Liver (tissue), 8 donors: ENCODE measurements at regions not wholly inside any gene's neighbourhood (a gene's known extent, or its start where the extent isn't known, plus 50 kb on each side); places are given as distances from the start of the nearest gene placed in this dataset.
"Not testable (repeated sequence)": the region's sequence is repeated elsewhere in the genome, so short reads cannot be mapped to it uniquely, and the experiment has no call there.

ENCODE experiments used
- DNase-seq: peaks from one replicate; pipeline ENCODE4 v3.0.0-alpha.2; 2017; ENCODE audit warnings: low spot score
- H3K27ac ChIP-seq, 2 donors: one replicate each; pipeline ENCODE4 v1.7.0; 2013; ENCODE audit warnings: inconsistent platforms in 2 of 2, low read length in 2 of 2, control low read depth in 1 of 2, low read depth in 1 of 2, mild to moderate bottlenecking in 1 of 2
- H3K27me3 ChIP-seq, 4 donors: one replicate each; pipeline versions ENCODE4 v1.6.1 to v1.7.0; 2013; ENCODE audit warnings: low read length in 3 of 4, inconsistent platforms in 1 of 4, mild to moderate bottlenecking in 1 of 4, moderate library complexity in 1 of 4; ENCODE audit not compliant: control insufficient read depth in 4 of 4, insufficient read depth in 4 of 4
- H3K36me3 ChIP-seq, 4 donors: one replicate each; pipeline versions ENCODE4 v1.6.1 to v1.7.0; 2013; ENCODE audit warnings: low read length in 3 of 4, mild to moderate bottlenecking in 3 of 4, low read depth in 1 of 4, moderate library complexity in 1 of 4; ENCODE audit not compliant: control insufficient read depth in 4 of 4, insufficient read depth in 3 of 4
- H3K4me1 ChIP-seq, 4 donors: one replicate each; pipeline versions ENCODE4 v1.6.1 to v1.7.0; 2013; ENCODE audit warnings: low read length in 3 of 4, mild to moderate bottlenecking in 3 of 4, moderate library complexity in 1 of 4; ENCODE audit not compliant: control insufficient read depth in 4 of 4, insufficient read depth in 4 of 4
- H3K4me3 ChIP-seq, 3 donors: one replicate each; pipeline versions ENCODE4 v1.6.1 to v1.7.0; 2013; ENCODE audit warnings: low read length in 3 of 3, control low read depth in 1 of 3, low read depth in 1 of 3, mild to moderate bottlenecking in 1 of 3
- H3K9ac ChIP-seq, 2 donors: one replicate each; pipeline ENCODE4 v1.7.0; 2013; ENCODE audit warnings: low read length in 2 of 2, mild to moderate bottlenecking in 2 of 2, moderate library complexity in 2 of 2, control low read depth in 1 of 2, low read depth in 1 of 2
- H3K9me3 ChIP-seq, 4 donors: one replicate each; pipeline versions ENCODE4 v1.6.1 to v1.7.0; 2013; ENCODE audit warnings: low read length in 3 of 4; ENCODE audit not compliant: control insufficient read depth in 4 of 4
- EGR1 ChIP-seq, 2 donors: IDR thresholded peaks; 2 replicates each; pipeline ENCODE4 v1.6.1; 2016 to 2018; ENCODE audit warnings: antibody characterized with exemption in 2 of 2, low read depth in 2 of 2
- FOXA1 ChIP-seq: IDR thresholded peaks from 2 replicates; pipeline ENCODE4 v1.6.1; 2016; ENCODE audit warnings: antibody characterized with exemption
- FOXA2 ChIP-seq: IDR thresholded peaks from 2 replicates; pipeline ENCODE4 v1.6.1; 2016; ENCODE audit warnings: antibody characterized with exemption
- GABPA ChIP-seq, 2 donors: IDR thresholded peaks in 1 of 2; conservative IDR thresholded peaks in 1 of 2; 2 replicates each; pipeline ENCODE4 v1.6.1; 2016; ENCODE audit warnings: antibody characterized with exemption in 2 of 2, mild to moderate bottlenecking in 1 of 2, moderate library complexity in 1 of 2
- HNF4A ChIP-seq, 2 donors: conservative IDR thresholded peaks; 2 replicates each; pipeline ENCODE4 v1.6.1; 2016; ENCODE audit warnings: antibody characterized with exemption in 2 of 2, mild to moderate bottlenecking in 2 of 2
- HNF4G ChIP-seq: IDR thresholded peaks from 2 replicates; pipeline ENCODE4 v1.6.1; 2016; ENCODE audit warnings: antibody characterized with exemption
- JUND ChIP-seq, 2 donors: IDR thresholded peaks; 2 replicates each; pipeline ENCODE4 v1.6.1; 2016; ENCODE audit warnings: antibody characterized with exemption in 2 of 2
- NR2F2 ChIP-seq: IDR thresholded peaks from 2 replicates; pipeline ENCODE4 v1.6.1; 2016; ENCODE audit warnings: antibody characterized with exemption
- RAD21 ChIP-seq, 2 donors: IDR thresholded peaks; 2 replicates each; pipeline ENCODE4 v1.6.1; 2016; ENCODE audit warnings: antibody characterized with exemption in 2 of 2, mild to moderate bottlenecking in 2 of 2
- RXRA ChIP-seq, 2 donors: IDR thresholded peaks; 2 replicates each; pipeline ENCODE4 v1.6.1; 2017 to 2018; ENCODE audit warnings: antibody characterized with exemption in 2 of 2, mild to moderate bottlenecking in 1 of 2
- SP1 ChIP-seq: IDR thresholded peaks from 2 replicates; pipeline ENCODE4 v1.6.1; 2018; ENCODE audit warnings: antibody characterized with exemption, mild to moderate bottlenecking
- TAF1 ChIP-seq: conservative IDR thresholded peaks from 2 replicates; pipeline ENCODE4 v1.6.1; 2016; ENCODE audit warnings: antibody characterized with exemption, mild to moderate bottlenecking
- WGBS: extraction: QIAGEN DNeasy Blood & Tissue Kit; methylation state at CpG from one replicate; pipeline ENCODE4 v1.1.7; 2013; 5-methylcytosine and 5-hydroxymethylcytosine counted together
- TF ChIP-seq, protein P1 (sequence below): IDR thresholded peaks from 2 replicates; pipeline ENCODE4 v1.6.1; 2016; ENCODE audit warnings: antibody characterized with exemption
- TF ChIP-seq, protein P2 (sequence below): IDR thresholded peaks from 2 replicates; pipeline ENCODE4 v1.6.1; 2016; ENCODE audit warnings: antibody characterized with exemption
- TF ChIP-seq, protein P3 (sequence below): IDR thresholded peaks from 2 replicates; pipeline ENCODE4 v1.6.1; 2016; ENCODE audit warnings: antibody characterized with exemption, mild to moderate bottlenecking
- TF ChIP-seq, protein P4 (sequence below): fragments of 150-350 bp; IDR thresholded peaks from 2 replicates; pipeline ENCODE4 v1.5.1; 2017; ENCODE audit warnings: improper control_type of control experiment, low read depth, low read length; ENCODE audit not compliant: missing input control
- donor health status: healthy.
- donor health status: healthy.
- donor health status: healthy.
- donor health status: healthy.
- donor health status: healthy.

DNA sequence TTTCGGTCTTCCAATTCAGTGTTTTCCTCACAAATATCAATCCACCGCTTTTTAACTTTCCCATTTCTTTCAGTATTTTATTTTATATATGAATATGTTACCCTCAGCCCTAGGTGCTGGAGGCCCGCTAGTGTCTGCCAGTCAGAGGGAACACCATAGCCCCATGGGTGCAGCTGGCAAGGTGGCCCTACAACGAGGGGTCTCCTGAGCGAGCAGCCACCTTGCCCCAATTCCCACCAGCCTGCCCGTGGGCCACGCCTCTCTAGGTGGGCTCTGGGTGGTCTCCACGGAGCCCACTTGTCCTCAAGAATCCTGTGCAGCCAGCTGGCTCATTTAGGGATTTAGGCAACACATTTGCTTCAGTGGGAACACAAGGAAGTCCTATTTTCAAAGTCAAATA is 72.5 kb upstream of the RGPD5 start:
- no peak for DNase-seq
- Histone ChIP-seq H3K4me1 (peaks cover 0 to 3% (median 1%) of the 10 kb centered on the region in 4 donors), H3K27me3 (no peaks in the 10 kb centered on the region), H3K36me3 (no peaks in the 10 kb centered on the region), H3K9me3 (no peaks in the 10 kb centered on the region), H3K27ac (no peak overlapping the region), H3K4me3 (no peak overlapping the region), H3K9ac (no peak overlapping the region)
- TF ChIP-seq RAD21 (IDR thresholded peaks at IDR 0.05) (no peak), HNF4G (no peak), SP1 (no peak), RXRA (IDR thresholded peaks at IDR 0.05) (no peak), JUND (IDR thresholded peaks at IDR 0.05) (no peak)
- TF ChIP-seq, protein P1, sequence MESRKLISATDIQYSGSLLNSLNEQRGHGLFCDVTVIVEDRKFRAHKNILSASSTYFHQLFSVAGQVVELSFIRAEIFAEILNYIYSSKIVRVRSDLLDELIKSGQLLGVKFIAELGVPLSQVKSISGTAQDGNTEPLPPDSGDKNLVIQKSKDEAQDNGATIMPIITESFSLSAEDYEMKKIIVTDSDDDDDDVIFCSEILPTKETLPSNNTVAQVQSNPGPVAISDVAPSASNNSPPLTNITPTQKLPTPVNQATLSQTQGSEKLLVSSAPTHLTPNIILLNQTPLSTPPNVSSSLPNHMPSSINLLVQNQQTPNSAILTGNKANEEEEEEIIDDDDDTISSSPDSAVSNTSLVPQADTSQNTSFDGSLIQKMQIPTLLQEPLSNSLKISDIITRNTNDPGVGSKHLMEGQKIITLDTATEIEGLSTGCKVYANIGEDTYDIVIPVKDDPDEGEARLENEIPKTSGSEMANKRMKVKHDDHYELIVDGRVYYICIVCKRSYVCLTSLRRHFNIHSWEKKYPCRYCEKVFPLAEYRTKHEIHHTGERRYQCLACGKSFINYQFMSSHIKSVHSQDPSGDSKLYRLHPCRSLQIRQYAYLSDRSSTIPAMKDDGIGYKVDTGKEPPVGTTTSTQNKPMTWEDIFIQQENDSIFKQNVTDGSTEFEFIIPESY: no peak
- WGBS: 81% methylated on average over 8 of the region's 8 CpGs

DNA sequence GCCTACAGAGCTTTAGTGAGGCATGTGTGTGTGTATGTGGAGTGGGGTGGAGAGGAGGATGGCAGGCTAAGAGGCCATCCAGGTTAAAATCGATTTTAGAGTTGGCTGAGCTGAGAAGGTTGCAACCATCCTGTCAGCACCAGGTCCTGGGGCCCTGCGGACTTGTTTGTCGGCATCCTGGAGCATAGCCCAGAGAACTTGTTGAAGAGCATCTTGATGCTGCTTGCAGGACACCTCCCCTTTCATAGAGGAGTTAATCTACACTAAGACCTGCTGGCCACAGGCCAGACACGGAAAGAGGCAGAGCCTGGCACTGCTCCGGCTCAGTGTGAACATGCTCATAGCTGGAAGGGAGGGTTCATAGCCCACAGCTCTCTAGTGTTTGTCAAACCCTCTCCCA is 72.1 kb upstream of the RGPD5 start:
- Histone ChIP-seq H3K9ac (no peak overlapping the region), H3K9me3 (no peaks in the 10 kb centered on the region), H3K4me1 (peaks cover 0 to 7% (median 3%) of the 10 kb centered on the region in 4 donors), H3K4me3 (no peak overlapping the region), H3K36me3 (no peaks in the 10 kb centered on the region), H3K27me3 (no peaks in the 10 kb centered on the region), H3K27ac (no peak overlapping the region)
- WGBS: 44% methylated on average over 5 of the region's 5 CpGs
- DNase-seq: no peak
- TF ChIP-seq RXRA (IDR thresholded peaks at IDR 0.05) (no peak), HNF4A (conservative IDR thresholded peaks at IDR 0.05) (no peak), NR2F2 (no peak), TAF1 (no peak), FOXA2 (no peak), RAD21 (IDR thresholded peaks at IDR 0.05) (no peak), GABPA (IDR thresholded peaks at IDR 0.05 in 1 of 2, conservative IDR thresholded peaks at IDR 0.05 in 1 of 2) (no peak), FOXA1 (no peak), EGR1 (IDR thresholded peaks at IDR 0.05; ENCODE audit: low read depth in 2 of 2) (no peak)
- TF ChIP-seq, protein P2, sequence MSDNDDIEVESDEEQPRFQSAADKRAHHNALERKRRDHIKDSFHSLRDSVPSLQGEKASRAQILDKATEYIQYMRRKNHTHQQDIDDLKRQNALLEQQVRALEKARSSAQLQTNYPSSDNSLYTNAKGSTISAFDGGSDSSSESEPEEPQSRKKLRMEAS: no peak
- TF ChIP-seq, protein P3, sequence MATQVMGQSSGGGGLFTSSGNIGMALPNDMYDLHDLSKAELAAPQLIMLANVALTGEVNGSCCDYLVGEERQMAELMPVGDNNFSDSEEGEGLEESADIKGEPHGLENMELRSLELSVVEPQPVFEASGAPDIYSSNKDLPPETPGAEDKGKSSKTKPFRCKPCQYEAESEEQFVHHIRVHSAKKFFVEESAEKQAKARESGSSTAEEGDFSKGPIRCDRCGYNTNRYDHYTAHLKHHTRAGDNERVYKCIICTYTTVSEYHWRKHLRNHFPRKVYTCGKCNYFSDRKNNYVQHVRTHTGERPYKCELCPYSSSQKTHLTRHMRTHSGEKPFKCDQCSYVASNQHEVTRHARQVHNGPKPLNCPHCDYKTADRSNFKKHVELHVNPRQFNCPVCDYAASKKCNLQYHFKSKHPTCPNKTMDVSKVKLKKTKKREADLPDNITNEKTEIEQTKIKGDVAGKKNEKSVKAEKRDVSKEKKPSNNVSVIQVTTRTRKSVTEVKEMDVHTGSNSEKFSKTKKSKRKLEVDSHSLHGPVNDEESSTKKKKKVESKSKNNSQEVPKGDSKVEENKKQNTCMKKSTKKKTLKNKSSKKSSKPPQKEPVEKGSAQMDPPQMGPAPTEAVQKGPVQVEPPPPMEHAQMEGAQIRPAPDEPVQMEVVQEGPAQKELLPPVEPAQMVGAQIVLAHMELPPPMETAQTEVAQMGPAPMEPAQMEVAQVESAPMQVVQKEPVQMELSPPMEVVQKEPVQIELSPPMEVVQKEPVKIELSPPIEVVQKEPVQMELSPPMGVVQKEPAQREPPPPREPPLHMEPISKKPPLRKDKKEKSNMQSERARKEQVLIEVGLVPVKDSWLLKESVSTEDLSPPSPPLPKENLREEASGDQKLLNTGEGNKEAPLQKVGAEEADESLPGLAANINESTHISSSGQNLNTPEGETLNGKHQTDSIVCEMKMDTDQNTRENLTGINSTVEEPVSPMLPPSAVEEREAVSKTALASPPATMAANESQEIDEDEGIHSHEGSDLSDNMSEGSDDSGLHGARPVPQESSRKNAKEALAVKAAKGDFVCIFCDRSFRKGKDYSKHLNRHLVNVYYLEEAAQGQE: no peak
- TF ChIP-seq, protein P4, sequence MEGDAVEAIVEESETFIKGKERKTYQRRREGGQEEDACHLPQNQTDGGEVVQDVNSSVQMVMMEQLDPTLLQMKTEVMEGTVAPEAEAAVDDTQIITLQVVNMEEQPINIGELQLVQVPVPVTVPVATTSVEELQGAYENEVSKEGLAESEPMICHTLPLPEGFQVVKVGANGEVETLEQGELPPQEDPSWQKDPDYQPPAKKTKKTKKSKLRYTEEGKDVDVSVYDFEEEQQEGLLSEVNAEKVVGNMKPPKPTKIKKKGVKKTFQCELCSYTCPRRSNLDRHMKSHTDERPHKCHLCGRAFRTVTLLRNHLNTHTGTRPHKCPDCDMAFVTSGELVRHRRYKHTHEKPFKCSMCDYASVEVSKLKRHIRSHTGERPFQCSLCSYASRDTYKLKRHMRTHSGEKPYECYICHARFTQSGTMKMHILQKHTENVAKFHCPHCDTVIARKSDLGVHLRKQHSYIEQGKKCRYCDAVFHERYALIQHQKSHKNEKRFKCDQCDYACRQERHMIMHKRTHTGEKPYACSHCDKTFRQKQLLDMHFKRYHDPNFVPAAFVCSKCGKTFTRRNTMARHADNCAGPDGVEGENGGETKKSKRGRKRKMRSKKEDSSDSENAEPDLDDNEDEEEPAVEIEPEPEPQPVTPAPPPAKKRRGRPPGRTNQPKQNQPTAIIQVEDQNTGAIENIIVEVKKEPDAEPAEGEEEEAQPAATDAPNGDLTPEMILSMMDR: no peak
- TF ChIP-seq, protein P1: no peak

DNA sequence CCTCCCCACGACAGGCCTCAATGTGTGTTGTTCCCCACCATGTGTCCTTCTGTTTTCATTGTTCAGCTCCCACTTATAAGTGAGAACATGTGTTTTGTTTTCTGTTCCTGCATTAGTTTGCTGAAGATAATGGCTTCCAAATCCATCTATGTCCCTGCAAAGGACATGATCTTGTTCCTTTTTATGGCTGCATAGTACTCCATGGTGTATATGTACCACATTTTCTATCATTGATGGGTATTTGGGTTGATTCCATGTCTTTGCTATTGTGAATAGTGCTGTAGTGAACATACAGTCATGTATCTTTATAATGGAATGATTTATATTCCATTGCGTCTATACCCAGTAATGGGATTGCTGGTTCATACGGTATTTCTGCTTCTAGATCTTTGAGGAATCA is 71.5 kb upstream of the RGPD5 start:
- H3K36me3 ChIP-seq, H3K27me3 ChIP-seq, H3K9ac ChIP-seq, H3K9me3 ChIP-seq, H3K4me1 ChIP-seq, H3K4me3 ChIP-seq, DNase-seq, H3K27ac ChIP-seq: not testable (repeated sequence)
- WGBS: 94% methylated on average over 3 of the region's 3 CpGs

DNA sequence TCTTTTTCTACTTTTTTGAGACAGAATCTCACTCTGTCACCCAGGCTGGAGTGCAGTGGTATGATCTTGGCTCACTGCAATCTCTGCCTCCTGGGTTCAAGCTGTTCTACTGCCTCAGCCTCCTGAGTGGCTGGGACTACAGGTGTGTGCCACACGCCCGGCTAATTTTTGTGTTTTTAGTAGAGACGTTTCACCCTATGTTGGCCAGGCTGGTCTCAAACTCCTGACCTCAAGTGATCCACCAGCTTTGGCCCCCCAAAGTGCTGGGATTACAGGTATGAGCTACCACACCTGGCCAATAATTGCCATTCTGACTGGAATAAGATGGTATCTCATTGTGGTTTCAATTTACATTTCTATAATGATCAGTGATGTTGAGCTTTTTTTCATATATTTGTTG is 71.0 kb upstream of the RGPD5 start:
- H3K36me3 ChIP-seq, H3K9me3 ChIP-seq, DNase-seq, H3K4me1 ChIP-seq, H3K9ac ChIP-seq, H3K27me3 ChIP-seq, H3K4me3 ChIP-seq, H3K27ac ChIP-seq: not testable (repeated sequence)
- WGBS: 95% methylated on average over 3 of the region's 3 CpGs
